GM23248 (cell line): ENCODE measurements at regions not wholly inside any gene's neighbourhood (a gene's known extent, or its start where the extent isn't known, plus 50 kb on each side); places are given as distances from the start of the nearest gene placed in this dataset.

ENCODE experiments used
- EZH2 ChIP-seq: fragments of 200-600 bp; sonication (generic); IDR thresholded peaks from 2 replicates; pipeline ENCODE4 v1.6.1; 2018; ENCODE audit warnings: antibody characterized with exemption, mild to moderate bottlenecking; ENCODE audit not compliant: insufficient read depth, poor library complexity, severe bottlenecking
- EZH2phosphoT487 ChIP-seq: fragments of 200-600 bp; sonication (generic); IDR thresholded peaks from 2 replicates; pipeline ENCODE4 v1.6.1; 2018; ENCODE audit warnings: antibody characterized with exemption, moderate library complexity, mild to moderate bottlenecking, low read depth; ENCODE audit not compliant: insufficient read depth

DNA sequence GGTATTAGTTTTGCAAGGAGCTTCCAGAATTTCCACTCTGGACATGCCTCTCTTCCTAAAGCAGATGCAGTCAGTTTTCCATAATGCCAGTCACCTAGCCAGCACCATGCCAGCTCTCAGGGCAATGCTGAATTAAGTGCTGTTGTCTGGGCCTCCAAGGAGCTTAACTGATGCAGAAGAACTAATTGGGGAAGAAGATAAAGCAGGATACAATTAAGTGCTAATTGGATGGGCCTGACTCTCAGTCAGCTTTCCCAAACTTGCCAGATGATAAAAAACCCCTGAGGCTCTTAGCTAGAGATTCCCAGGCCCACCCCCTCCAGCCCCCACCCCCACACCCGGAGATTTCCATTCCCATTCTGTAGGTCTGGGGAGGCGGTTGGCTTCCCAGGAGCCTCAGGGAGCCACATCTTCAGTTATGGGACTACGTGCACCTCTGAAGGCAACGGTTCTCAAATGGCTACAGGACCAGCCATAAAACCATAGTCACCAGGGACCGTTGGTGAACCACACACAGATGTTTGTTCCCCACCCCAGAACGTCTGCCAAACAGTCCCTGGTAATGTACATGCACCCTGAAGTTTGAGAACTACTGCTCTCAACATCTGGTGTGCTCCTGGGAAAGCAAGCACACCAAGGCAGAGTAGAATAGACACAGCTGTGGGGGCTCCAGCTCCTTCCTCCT lies 499.1 kb upstream of the CDH5 start:
- TF ChIP-seq EZH2, result no peak
- no peak for TF ChIP-seq EZH2phosphoT487
